ENCODE measurements at regions not wholly inside any gene's neighbourhood (a gene's known extent, or its start where the extent isn't known, plus 50 kb on each side); places are given as distances from the start of the nearest gene placed in this dataset.
A peak's percentile ranks its signal among the peaks of the same experiment; 100 is the strongest.

DNA sequence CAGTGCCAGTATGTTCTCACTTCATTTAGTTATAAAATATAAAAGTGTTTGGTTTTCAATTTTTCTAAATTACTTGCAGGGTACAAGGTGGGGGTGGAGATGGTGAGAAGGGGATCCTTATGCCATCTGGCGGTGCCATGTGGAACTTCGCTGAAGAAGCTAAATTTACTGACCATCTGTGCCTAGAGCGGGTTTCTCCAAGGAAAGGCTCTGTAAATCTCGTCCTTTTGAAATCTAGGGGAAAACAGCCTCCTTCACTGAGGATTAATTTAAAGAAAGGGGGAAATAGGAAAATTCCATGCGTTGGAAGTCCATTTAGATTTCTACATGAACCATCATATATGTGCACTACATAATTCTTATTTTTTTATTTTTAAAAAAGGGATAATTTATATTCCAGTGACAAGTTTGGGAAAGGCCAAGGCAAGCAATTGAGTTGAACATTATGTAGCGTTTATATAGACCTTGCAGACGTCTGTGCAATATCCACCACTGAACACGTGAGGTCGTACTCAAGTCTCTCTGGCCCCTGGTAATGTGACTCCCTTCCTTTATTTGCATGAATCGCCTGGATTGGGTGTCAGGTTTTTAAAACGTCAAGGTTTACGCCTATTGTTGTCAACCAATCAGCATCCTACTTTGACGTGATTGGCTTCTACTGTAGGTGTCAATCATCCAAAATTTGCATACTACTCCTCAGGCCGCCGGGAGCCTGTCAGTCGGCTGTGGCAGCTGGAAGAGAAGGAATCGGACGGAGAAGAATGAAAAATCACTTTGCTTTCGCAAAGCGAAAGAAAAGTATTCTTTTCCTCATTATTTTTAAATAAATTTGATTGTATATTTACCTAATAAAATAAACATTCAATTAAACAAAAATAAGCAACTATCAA, 297.1 kb upstream of the NFE2L3 start:
- peak; percentile 71 for DNase-seq
- peak; percentile 37 for ATAC-seq
- ChIA-PET POLR2A (interaction anchor here (0.8 kb wide), 1 partner anchor 287 kb away, joined by 3 read pairs; no protein-coding TSS in a partner anchor), CTCF (interaction anchor here (0.6 to 1.8 kb wide), 8 partner anchors 10 to 595 kb away, joined by 3 to 10 read pairs (median 4); no protein-coding TSS in a partner anchor)
- TF ChIP-seq, protein P1, sequence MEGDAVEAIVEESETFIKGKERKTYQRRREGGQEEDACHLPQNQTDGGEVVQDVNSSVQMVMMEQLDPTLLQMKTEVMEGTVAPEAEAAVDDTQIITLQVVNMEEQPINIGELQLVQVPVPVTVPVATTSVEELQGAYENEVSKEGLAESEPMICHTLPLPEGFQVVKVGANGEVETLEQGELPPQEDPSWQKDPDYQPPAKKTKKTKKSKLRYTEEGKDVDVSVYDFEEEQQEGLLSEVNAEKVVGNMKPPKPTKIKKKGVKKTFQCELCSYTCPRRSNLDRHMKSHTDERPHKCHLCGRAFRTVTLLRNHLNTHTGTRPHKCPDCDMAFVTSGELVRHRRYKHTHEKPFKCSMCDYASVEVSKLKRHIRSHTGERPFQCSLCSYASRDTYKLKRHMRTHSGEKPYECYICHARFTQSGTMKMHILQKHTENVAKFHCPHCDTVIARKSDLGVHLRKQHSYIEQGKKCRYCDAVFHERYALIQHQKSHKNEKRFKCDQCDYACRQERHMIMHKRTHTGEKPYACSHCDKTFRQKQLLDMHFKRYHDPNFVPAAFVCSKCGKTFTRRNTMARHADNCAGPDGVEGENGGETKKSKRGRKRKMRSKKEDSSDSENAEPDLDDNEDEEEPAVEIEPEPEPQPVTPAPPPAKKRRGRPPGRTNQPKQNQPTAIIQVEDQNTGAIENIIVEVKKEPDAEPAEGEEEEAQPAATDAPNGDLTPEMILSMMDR (IDR thresholded peaks at IDR 0.05) = peak; percentile 83
- H3K4me1 Mint-ChIP-seq (ENCODE audit: low read depth) = peaks cover 23% of the 10 kb centered on the region
- peaks cover 3% of the 10 kb centered on the region for H3K9me3 Mint-ChIP-seq
- H3K36me3 Mint-ChIP-seq (ENCODE audit: low read depth) = peaks cover 4% of the 10 kb centered on the region
- H3K27ac Mint-ChIP-seq = no peak overlapping the region
- intact Hi-C loops (cut with micrococcal nuclease) = loop anchor here (5.0 kb wide), 3 partner anchors 288 to 593 kb away; no protein-coding TSS in a partner anchor
- peaks cover 45% of the 10 kb centered on the region for H3K27me3 Mint-ChIP-seq
- H3K4me3 Mint-ChIP-seq = no peak overlapping the region

DNA sequence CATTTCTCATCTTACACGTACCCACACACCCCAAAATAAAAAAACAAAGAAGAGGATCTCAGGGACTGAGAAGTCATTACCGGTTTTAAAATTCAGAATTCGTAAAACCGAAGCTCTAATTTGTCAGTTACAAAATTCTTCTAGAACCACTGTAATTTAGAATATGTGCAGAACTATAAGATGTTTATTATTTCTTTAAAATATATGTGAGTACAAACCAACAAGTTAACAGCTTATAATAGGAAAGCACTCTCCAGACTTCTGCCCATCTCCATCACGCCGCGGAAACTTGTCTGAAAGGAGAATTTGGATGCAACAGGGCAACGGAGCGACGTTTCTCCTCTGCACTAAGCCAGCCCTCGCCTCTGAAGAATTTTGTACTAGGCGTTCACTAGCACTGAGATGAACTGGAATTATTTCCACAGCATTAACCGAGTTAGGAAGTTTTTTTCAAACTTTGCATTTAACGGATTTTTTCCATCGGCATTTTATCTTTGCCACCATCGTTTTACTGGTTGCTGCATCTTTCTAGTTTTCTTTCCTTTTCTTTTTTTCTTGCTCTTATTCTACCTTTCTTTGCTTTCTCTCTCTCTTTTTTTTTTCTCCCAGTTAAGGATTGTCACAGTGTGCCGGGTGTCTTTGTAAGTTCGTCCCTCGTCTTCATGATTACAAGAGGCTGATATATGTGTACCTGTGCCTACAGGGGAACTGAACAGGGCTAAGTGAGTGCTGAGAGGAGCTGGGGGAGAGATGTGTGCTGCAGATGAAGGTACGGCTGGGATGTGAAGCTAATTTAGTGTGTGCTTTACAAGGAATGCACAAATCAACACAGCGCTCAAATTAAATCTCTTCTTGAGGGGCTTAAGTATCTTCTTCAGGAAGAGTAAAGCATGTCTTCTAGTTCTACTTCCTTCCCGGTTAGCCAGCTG, 295.9 kb upstream of the NFE2L3 start:
- peaks cover 23% of the 10 kb centered on the region for H3K4me1 Mint-ChIP-seq (ENCODE audit: low read depth)
- peak; percentile 3 for ATAC-seq

DNA sequence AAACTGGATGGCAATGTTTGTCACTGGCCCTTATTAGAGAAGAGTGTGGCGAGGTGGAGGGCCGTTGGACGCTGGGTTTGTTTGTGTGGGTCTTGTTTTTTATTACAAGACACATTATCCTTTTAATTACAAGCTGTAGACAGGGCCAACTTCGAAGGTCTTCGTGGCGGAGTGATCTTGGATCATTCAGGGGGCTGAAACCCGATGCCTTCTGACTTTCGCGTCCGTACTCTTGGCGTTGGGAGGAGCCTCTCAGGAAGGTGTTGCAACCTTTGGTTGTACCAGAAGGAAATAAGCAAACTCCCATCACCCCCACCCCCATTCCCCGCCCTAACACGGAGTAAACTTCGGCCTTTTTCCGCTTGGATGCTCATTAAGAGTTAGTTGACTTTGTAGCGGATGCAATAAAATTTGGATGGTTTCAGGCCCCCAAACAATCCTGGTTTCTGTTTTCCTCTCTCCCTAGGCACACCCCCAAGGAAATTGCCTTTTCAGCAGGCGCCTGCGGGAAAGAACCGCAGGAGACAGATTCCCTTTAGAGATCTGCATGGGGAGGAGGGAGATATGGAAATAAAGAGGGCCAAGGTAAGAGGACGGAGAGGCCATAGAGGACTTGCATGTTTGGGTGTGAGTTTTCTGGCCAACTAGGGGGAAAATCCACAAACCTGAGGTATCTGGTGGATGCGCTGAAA, 294.5 kb upstream of the NFE2L3 start:
- peaks cover 25% of the 10 kb centered on the region for H3K4me1 Mint-ChIP-seq (ENCODE audit: low read depth)
- H3K27me3 Mint-ChIP-seq = peaks cover 38% of the 10 kb centered on the region
- no peak overlapping the region for H3K4me3 Mint-ChIP-seq
- no peak for ATAC-seq
- no peak for DNase-seq
- H3K36me3 Mint-ChIP-seq (ENCODE audit: low read depth) = peaks cover 4% of the 10 kb centered on the region
- TF ChIP-seq, protein P1 (IDR thresholded peaks at IDR 0.05) = no peak
- ChIA-PET POLR2A (interaction anchor here (0.9 kb wide), 1 partner anchor 16 kb away, joined by 3 read pairs; no protein-coding TSS in a partner anchor), CTCF (interaction anchor here (0.6 to 1.5 kb wide), 2 partner anchors 35 to 200 kb away, joined by 3 to 4 read pairs; no protein-coding TSS in a partner anchor)
- intact Hi-C loops (cut with micrococcal nuclease) = loop anchor here (5.0 kb wide), 1 partner anchor 595 kb away; no protein-coding TSS in a partner anchor
- peaks cover 7% of the 10 kb centered on the region for H3K9me3 Mint-ChIP-seq
- H3K27ac Mint-ChIP-seq = no peak overlapping the region

More for the DNA sequence above, 295.9 kb upstream of the NFE2L3 start:
- intact Hi-C loops (cut with micrococcal nuclease) = loop anchor here (5.0 kb wide), 1 partner anchor 594 kb away; no protein-coding TSS in a partner anchor
- ChIA-PET POLR2A (no interaction called here), CTCF (interaction anchor here (1.5 kb wide), 1 partner anchor 36 kb away, joined by 4 read pairs; no protein-coding TSS in a partner anchor)
- Mint-ChIP-seq H3K27me3 (peaks cover 34% of the 10 kb centered on the region), H3K9me3 (peaks cover 3% of the 10 kb centered on the region), H3K4me3 (no peak overlapping the region), H3K27ac (no peak overlapping the region), H3K36me3 (ENCODE audit: low read depth) (peaks cover 4% of the 10 kb centered on the region)
- DNase-seq = no peak
- TF ChIP-seq, protein P1 (IDR thresholded peaks at IDR 0.05) = no peak

DNA sequence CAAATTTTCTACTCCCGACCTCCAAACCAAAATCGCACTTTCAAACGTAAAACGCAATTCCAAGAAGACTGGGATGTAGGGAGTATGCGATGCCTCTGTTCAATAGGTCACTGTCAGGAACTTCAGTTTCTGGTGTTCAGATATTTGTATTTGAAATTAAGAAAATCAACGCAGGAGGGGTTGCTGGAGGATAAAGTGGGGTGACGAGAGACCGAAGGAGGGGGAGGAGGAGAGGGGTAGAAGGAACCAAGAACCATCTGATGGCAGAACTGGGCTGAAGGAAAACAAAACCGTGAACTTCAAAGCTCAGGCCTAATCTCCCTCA, 293.8 kb upstream of the NFE2L3 start:
- peaks cover 30% of the 10 kb centered on the region for H3K4me1 Mint-ChIP-seq (ENCODE audit: low read depth)
- intact Hi-C loops (cut with micrococcal nuclease) = loop anchor here (5.0 kb wide), 1 partner anchor 596 kb away; no protein-coding TSS in a partner anchor
- CTCF ChIA-PET = no interaction called here

More for the DNA sequence above, 293.8 kb upstream of the NFE2L3 start:
- H3K9me3 Mint-ChIP-seq = peaks cover 7% of the 10 kb centered on the region
- DNase-seq (no peak), ATAC-seq (no peak)
- no peak overlapping the region for H3K4me3 Mint-ChIP-seq
- H3K36me3 Mint-ChIP-seq (ENCODE audit: low read depth) = peaks cover 4% of the 10 kb centered on the region
- H3K27ac Mint-ChIP-seq = no peak overlapping the region
- H3K27me3 Mint-ChIP-seq = peaks cover 39% of the 10 kb centered on the region
- TF ChIP-seq, protein P1 (IDR thresholded peaks at IDR 0.05) = no peak
- POLR2A ChIA-PET = interaction anchor here (0.9 kb wide), 1 partner anchor 17 kb away, joined by 3 read pairs; no protein-coding TSS in a partner anchor

All from activated CD8-positive, alpha-beta T cell treated with anti-CD3 and anti-CD28 coated beads for 36 hours (primary cell).